ENCODE measurements at regions not wholly inside any gene's neighbourhood (a gene's known extent, or its start where the extent isn't known, plus 50 kb on each side); places are given as distances from the start of the nearest gene placed in this dataset.

- Histone ChIP-seq H3K9me3 (no peaks in the 10 kb centered on the region), H3K4me1 (no peaks in the 10 kb centered on the region), H3K4me3 (no peak overlapping the region), H3K27me3 (no peaks in the 10 kb centered on the region), H3K27ac (no peak overlapping the region), H3K36me3 (no peaks in the 10 kb centered on the region)
- DNase-seq = no peak
- intact Hi-C loops (cut with DNase I) = no loop called here
- 25% methylated on average over 7 of the region's 7 CpGs for WGBS (ENCODE audit: insufficient coverage, low coverage, low lambda C conversion rate, missing lambda C conversion rate)
- ATAC-seq = no peak
- no peak for TF ChIP-seq POLR2A (IDR thresholded peaks at IDR 0.05)
Observed at GRCh38 chr9:27664121-27664779, 91.0 kb upstream of the C9orf72 start.

GRCh38 chr9:27665136-27665535, 91.9 kb upstream of the C9orf72 start:
- ATAC-seq (no peak), DNase-seq (no peak)
- Histone ChIP-seq H3K27ac (no peak overlapping the region), H3K9me3 (no peaks in the 10 kb centered on the region), H3K27me3 (no peaks in the 10 kb centered on the region), H3K4me3 (no peak overlapping the region), H3K4me1 (no peaks in the 10 kb centered on the region), H3K36me3 (no peaks in the 10 kb centered on the region)
- TF ChIP-seq POLR2A (IDR thresholded peaks at IDR 0.05) (no peak), CTCF (IDR thresholded peaks at IDR 0.05) (no peak)
- WGBS (ENCODE audit: insufficient coverage, low coverage, low lambda C conversion rate, missing lambda C conversion rate) = 40% methylated on average over 5 of the region's 6 CpGs
- intact Hi-C loops (cut with DNase I) = no loop called here

- Histone ChIP-seq H3K27me3 (no peaks in the 10 kb centered on the region), H3K4me3 (no peak overlapping the region), H3K27ac (no peak overlapping the region), H3K36me3 (no peaks in the 10 kb centered on the region), H3K9me3 (no peaks in the 10 kb centered on the region), H3K4me1 (no peaks in the 10 kb centered on the region)
- ATAC-seq (no peak), DNase-seq (no peak)
- intact Hi-C loops (cut with DNase I) = no loop called here
- TF ChIP-seq POLR2A (IDR thresholded peaks at IDR 0.05) (no peak), CTCF (IDR thresholded peaks at IDR 0.05) (no peak)
Observed at GRCh38 chr9:27668280-27668679, 95.0 kb upstream of the C9orf72 start.

- no peak for TF ChIP-seq CTCF (IDR thresholded peaks at IDR 0.05)
- TF ChIP-seq POLR2A (IDR thresholded peaks at IDR 0.05) = no peak
- no peaks in the 10 kb centered on the region for H3K9me3 ChIP-seq
- WGBS (ENCODE audit: insufficient coverage, low coverage, low lambda C conversion rate, missing lambda C conversion rate) = 61% methylated on average over 5 of the region's 5 CpGs
Observed at GRCh38 chr9:27671636-27672035, 98.4 kb upstream of the C9orf72 start.

GRCh38 chr9:27672718-27673117, 99.4 kb upstream of the C9orf72 start:
- intact Hi-C loops (cut with DNase I) = no loop called here
- Histone ChIP-seq H3K36me3 (no peaks in the 10 kb centered on the region), H3K4me3 (no peak overlapping the region), H3K27me3 (no peaks in the 10 kb centered on the region), H3K9me3 (no peaks in the 10 kb centered on the region), H3K27ac (no peak overlapping the region), H3K4me1 (no peaks in the 10 kb centered on the region)
- 57% methylated on average over 3 of the region's 3 CpGs for WGBS (ENCODE audit: insufficient coverage, low coverage, low lambda C conversion rate, missing lambda C conversion rate)
- ATAC-seq (no peak), DNase-seq (no peak)
- TF ChIP-seq CTCF (IDR thresholded peaks at IDR 0.05) = no peak

More at GRCh38 chr9:27671636-27672035, 98.4 kb upstream of the C9orf72 start:
- Histone ChIP-seq H3K27me3 (no peaks in the 10 kb centered on the region), H3K4me1 (no peaks in the 10 kb centered on the region), H3K36me3 (no peaks in the 10 kb centered on the region), H3K4me3 (no peak overlapping the region), H3K27ac (no peak overlapping the region)
- intact Hi-C loops (cut with DNase I) = no loop called here
- ATAC-seq (no peak), DNase-seq (no peak)

Data from right lobe of liver (tissue), 6 donors.